ENCODE measurements at regions not wholly inside any gene's neighbourhood (a gene's known extent, or its start where the extent isn't known, plus 50 kb on each side); places are given as distances from the start of the nearest gene placed in this dataset.
"Not testable (repeated sequence)": the region's sequence is repeated elsewhere in the genome, so short reads cannot be mapped to it uniquely, and the experiment has no call there.

GRCh38 chr21:25220169-25220568 is 387.1 kb downstream of the MRPL39 start:
- DNase-seq, result no peak

GRCh38 chr21:25215698-25216384 is 391.4 kb downstream of the MRPL39 start:
- DNase-seq, result no peak

GRCh38 chr21:25214676-25215075 is 392.6 kb downstream of the MRPL39 start:
- DNase-seq, result no peak

GRCh38 chr21:25199944-25200343 is 407.3 kb downstream of the MRPL39 start:
- DNase-seq, result no peak

GRCh38 chr21:25191141-25191540 is 416.1 kb downstream of the MRPL39 start:
- DNase-seq, result no peak

- no peak for DNase-seq
Observed at GRCh38 chr21:25189497-25189896, 417.8 kb downstream of the MRPL39 start.

- DNase-seq, result no peak
Observed at GRCh38 chr21:25188677-25189079, 418.6 kb downstream of the MRPL39 start.

- DNase-seq, result peak; percentile 4
Observed at GRCh38 chr21:25186273-25186672, 421.0 kb downstream of the MRPL39 start.

GRCh38 chr21:25183577-25183976 is 423.7 kb downstream of the MRPL39 start:
- no peak for DNase-seq

- DNase-seq, result not testable (repeated sequence)
Observed at GRCh38 chr21:25181690-25182089, 425.6 kb downstream of the MRPL39 start.

- no peak for DNase-seq
Observed at GRCh38 chr21:25179116-25179515, 428.2 kb downstream of the MRPL39 start.

- DNase-seq, result no peak
Observed at GRCh38 chr21:25176637-25177412, 430.5 kb downstream of the MRPL39 start.

GRCh38 chr21:25175938-25176337 is 431.3 kb downstream of the MRPL39 start:
- no peak for DNase-seq

GRCh38 chr21:25171438-25171837 is 435.8 kb downstream of the MRPL39 start:
- no peak for DNase-seq

- DNase-seq, result no peak
Observed at GRCh38 chr21:25170681-25171080, 436.6 kb downstream of the MRPL39 start.

GRCh38 chr21:25169370-25169769 is 437.9 kb downstream of the MRPL39 start:
- no peak for DNase-seq

- not testable (repeated sequence) for DNase-seq
Observed at GRCh38 chr21:25166904-25167303, 440.4 kb downstream of the MRPL39 start.

- DNase-seq, result no peak
Observed at GRCh38 chr21:25161571-25161970, 445.7 kb downstream of the MRPL39 start.

GRCh38 chr21:25155020-25155419 is 452.3 kb downstream of the MRPL39 start:
- DNase-seq, result not testable (repeated sequence)

- no peak for DNase-seq
Observed at GRCh38 chr21:25149022-25149421, 458.3 kb downstream of the MRPL39 start.

- no peak for DNase-seq
Observed at GRCh38 chr21:25139414-25139813, 467.9 kb downstream of the MRPL39 start.

GRCh38 chr21:25133939-25134338 is 473.3 kb downstream of the MRPL39 start:
- DNase-seq, result no peak

GRCh38 chr21:25127811-25128210 is 479.5 kb downstream of the MRPL39 start:
- no peak for DNase-seq

GRCh38 chr21:25127007-25127406 is 480.3 kb downstream of the MRPL39 start:
- DNase-seq, result no peak
